Fibroblast of villous mesenchyme (primary cell): ENCODE measurements at regions not wholly inside any gene's neighbourhood (a gene's known extent, or its start where the extent isn't known, plus 50 kb on each side); places are given as distances from the start of the nearest gene placed in this dataset.

Experiments
- DNase-seq: peaks from one replicate; pipeline ENCODE4 v3.0.0-alpha.2; 2010; ENCODE audit warnings: low read depth
- H3K4me3 ChIP-seq: 2 replicates; pipeline ENCODE4 v1.5.1; 2011; ENCODE audit warnings: low read depth, mild to moderate bottlenecking, low read length
- TF ChIP-seq, protein P1 (sequence below): IDR thresholded peaks from 2 replicates; pipeline ENCODE4 v1.5.1; 2012; ENCODE audit warnings: low read depth, mild to moderate bottlenecking, low read length; ENCODE audit not compliant: insufficient read depth

DNA sequence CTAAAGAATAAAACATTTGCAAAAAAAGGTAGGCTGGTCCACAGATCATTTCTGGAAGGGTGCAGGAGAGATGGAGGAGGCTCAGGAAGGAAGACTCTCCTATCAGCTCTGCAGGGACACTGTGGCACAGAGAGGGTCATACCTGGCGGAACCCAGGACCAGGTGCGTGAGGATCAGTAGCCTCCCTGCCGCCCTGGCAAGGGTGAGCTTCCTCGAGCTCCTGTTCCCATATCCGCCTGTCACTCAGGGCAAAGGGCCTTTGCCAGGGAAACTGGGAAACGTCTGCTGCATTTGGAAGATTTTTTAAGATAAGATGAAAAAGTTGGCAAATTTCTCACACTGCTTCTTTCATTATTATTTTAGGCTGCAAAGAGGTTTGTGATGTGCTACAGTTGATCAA, 112.1 kb upstream of the TIAM1 start:
- TF ChIP-seq, protein P1, sequence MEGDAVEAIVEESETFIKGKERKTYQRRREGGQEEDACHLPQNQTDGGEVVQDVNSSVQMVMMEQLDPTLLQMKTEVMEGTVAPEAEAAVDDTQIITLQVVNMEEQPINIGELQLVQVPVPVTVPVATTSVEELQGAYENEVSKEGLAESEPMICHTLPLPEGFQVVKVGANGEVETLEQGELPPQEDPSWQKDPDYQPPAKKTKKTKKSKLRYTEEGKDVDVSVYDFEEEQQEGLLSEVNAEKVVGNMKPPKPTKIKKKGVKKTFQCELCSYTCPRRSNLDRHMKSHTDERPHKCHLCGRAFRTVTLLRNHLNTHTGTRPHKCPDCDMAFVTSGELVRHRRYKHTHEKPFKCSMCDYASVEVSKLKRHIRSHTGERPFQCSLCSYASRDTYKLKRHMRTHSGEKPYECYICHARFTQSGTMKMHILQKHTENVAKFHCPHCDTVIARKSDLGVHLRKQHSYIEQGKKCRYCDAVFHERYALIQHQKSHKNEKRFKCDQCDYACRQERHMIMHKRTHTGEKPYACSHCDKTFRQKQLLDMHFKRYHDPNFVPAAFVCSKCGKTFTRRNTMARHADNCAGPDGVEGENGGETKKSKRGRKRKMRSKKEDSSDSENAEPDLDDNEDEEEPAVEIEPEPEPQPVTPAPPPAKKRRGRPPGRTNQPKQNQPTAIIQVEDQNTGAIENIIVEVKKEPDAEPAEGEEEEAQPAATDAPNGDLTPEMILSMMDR = no peak
- no peak overlapping the region for H3K4me3 ChIP-seq
- no peak for DNase-seq

- no peak overlapping the region for H3K4me3 ChIP-seq
- TF ChIP-seq, protein P1 = no peak
- no peak for DNase-seq
These were observed 111.4 kb upstream of the TIAM1 start for GRCh38 chr21:31455506-31455905.

GRCh38 chr21:31450980-31451379, 106.9 kb upstream of the TIAM1 start:
- no peak for DNase-seq
- H3K4me3 ChIP-seq = no peak overlapping the region
- TF ChIP-seq, protein P1 = no peak

GRCh38 chr21:31449921-31450535, 106.0 kb upstream of the TIAM1 start:
- no peak for DNase-seq
- H3K4me3 ChIP-seq = no peak overlapping the region
- TF ChIP-seq, protein P1 = no peak

GRCh38 chr21:31448496-31448895, 104.4 kb upstream of the TIAM1 start:
- no peak for DNase-seq
- H3K4me3 ChIP-seq = no peak overlapping the region
- TF ChIP-seq, protein P1 = no peak

- no peak for DNase-seq
- TF ChIP-seq, protein P1 = no peak
- H3K4me3 ChIP-seq = no peak overlapping the region
These were observed 103.4 kb upstream of the TIAM1 start for GRCh38 chr21:31447505-31447904.

- DNase-seq = no peak
These were observed 102.3 kb upstream of the TIAM1 start for GRCh38 chr21:31446226-31446855.

More at GRCh38 chr21:31446226-31446855, 102.3 kb upstream of the TIAM1 start:
- H3K4me3 ChIP-seq = no peak overlapping the region
- TF ChIP-seq, protein P1 = no peak
